ENCODE measurements at regions not wholly inside any gene's neighbourhood (a gene's known extent, or its start where the extent isn't known, plus 50 kb on each side); places are given as distances from the start of the nearest gene placed in this dataset.

- POLR2A ChIA-PET, result interaction anchor here (0.6 kb wide), 1 partner anchor 9 kb away, joined by 3 read pairs; no protein-coding TSS in a partner anchor
- no peaks in the 10 kb centered on the region for H3K9me1 ChIP-seq (ENCODE audit: control insufficient read depth, insufficient read depth, low read length)
- WGBS (ENCODE audit: insufficient coverage, low coverage, missing lambda C conversion rate), result 68% methylated on average over 10 of the region's 12 CpGs
- intact Hi-C loops (cut with micrococcal nuclease) (no loop called here), in situ Hi-C loops (cut with MboI) (no loop called here)
- FAIRE-seq (no peak), ATAC-seq (no peak), DNase-seq (ENCODE audit: extremely low read depth in 1 of 4, low spot score in 3 of 4) (no peak)
- no peaks in the 10 kb centered on the region for H3K9me3 ChIP-seq (replicated peaks; ENCODE audit: control insufficient read depth, insufficient read depth, low read depth, low read length)
- H3K4me1 ChIP-seq (replicated peaks in 1 of 2; ENCODE audit: control insufficient read depth in 2 of 2, insufficient read depth in 2 of 2, low read length in 2 of 2), result no peaks in the 10 kb centered on the region
- no peak overlapping the region for H3K4me2 ChIP-seq (ENCODE audit: insufficient read depth, low read length)
- H3K36me3 ChIP-seq (ENCODE audit: control insufficient read depth, insufficient read depth, low read length), result peaks cover 2% of the 10 kb centered on the region; the same call in 1 of the 3 replicates
- H3K9ac ChIP-seq (ENCODE audit: insufficient read depth in 1 of 2, low read depth in 2 of 2, low read length in 2 of 2), result no peak overlapping the region
- BruUV-seq (replicated peaks), result no TSS peak
- CTCF ChIA-PET (ENCODE audit: low intra/inter-chr PET ratio), result no interaction called here
- H3K79me2 ChIP-seq (ENCODE audit: control insufficient read depth, insufficient read depth, low read length), result no peaks in the 10 kb centered on the region
- no peaks in the 10 kb centered on the region for H3K27me3 ChIP-seq (ENCODE audit: control insufficient read depth in 2 of 2, insufficient read depth in 2 of 2, low read length in 2 of 2)
- H3K4me3 ChIP-seq, result no peak overlapping the region
- no peaks in the 10 kb centered on the region for H4K20me1 ChIP-seq (replicated peaks; ENCODE audit: control insufficient read depth, insufficient read depth, low read length)
- H2AFZ ChIP-seq (ENCODE audit: low read depth, low read length), result no peak overlapping the region
- TF ChIP-seq ZNF121 (CRISPR knock-in tag; conservative IDR thresholded peaks at IDR 0.05), result peak; percentile 18; the same call in 1 of the 2 replicates
- no peak for TF ChIP-seq SP2 (IDR thresholded peaks at IDR 0.05; ENCODE audit: extremely low read depth, low read depth, low read length, poor library complexity, severe bottlenecking)
- no peak overlapping the region for H3K27ac ChIP-seq (ENCODE audit: extremely low read depth, low read depth, low read length)
These were observed 57.5 kb upstream of the SLC4A11 start for GRCh38 chr20:3296261-3297078.
